ENCODE measurements at regions not wholly inside any gene's neighbourhood (a gene's known extent, or its start where the extent isn't known, plus 50 kb on each side); places are given as distances from the start of the nearest gene placed in this dataset.

GRCh38 chrX:3215249-3215648 is 131.2 kb downstream of the MXRA5 start:
- H3K36me3 ChIP-seq, result no peaks in the 10 kb centered on the region
- H3K4me3 ChIP-seq, result no peak overlapping the region
- no peaks in the 10 kb centered on the region for H3K27me3 ChIP-seq
- no peak overlapping the region for H3K27ac ChIP-seq (replicated peaks in 1 of 4)
- DNase-seq (ENCODE audit: extremely low spot score), result no peak
- TF ChIP-seq POLR2AphosphoS5 (IDR thresholded peaks at IDR 0.05), result no peak
- no peak for TF ChIP-seq CTCF (IDR thresholded peaks at IDR 0.05)
- intact Hi-C loops (cut with DNase I), result no loop called here
- no peaks in the 10 kb centered on the region for H3K4me1 ChIP-seq
- WGBS, result 59% methylated on average over 2 of the region's 2 CpGs
- no peaks in the 10 kb centered on the region for H3K9me3 ChIP-seq

GRCh38 chrX:3206314-3206713 is 140.1 kb downstream of the MXRA5 start:
- no peak overlapping the region for H3K4me3 ChIP-seq
- WGBS, result 80% methylated on average over 6 of the region's 6 CpGs
- no peaks in the 10 kb centered on the region for H3K4me1 ChIP-seq
- no peaks in the 10 kb centered on the region for H3K27me3 ChIP-seq
- no peak for TF ChIP-seq POLR2AphosphoS5 (IDR thresholded peaks at IDR 0.05)
- TF ChIP-seq EP300 (IDR thresholded peaks at IDR 0.05), result no peak
- TF ChIP-seq CTCF (IDR thresholded peaks at IDR 0.05), result no peak
- TF ChIP-seq POLR2A (IDR thresholded peaks at IDR 0.05; ENCODE audit: low read depth), result no peak
- no peak for DNase-seq (ENCODE audit: extremely low spot score)
- H3K9me3 ChIP-seq, result no peaks in the 10 kb centered on the region
- intact Hi-C loops (cut with DNase I), result no loop called here
- H3K27ac ChIP-seq (replicated peaks in 1 of 4), result no peak overlapping the region
- no peaks in the 10 kb centered on the region for H3K36me3 ChIP-seq

GRCh38 chrX:3204606-3205005 is 141.8 kb downstream of the MXRA5 start:
- WGBS, result 53% methylated on average over 5 of the region's 5 CpGs

GRCh38 chrX:3195845-3196244 is 150.6 kb downstream of the MXRA5 start:
- Histone ChIP-seq H3K9me3 (no peaks in the 10 kb centered on the region), H3K27me3 (no peaks in the 10 kb centered on the region), H3K27ac (replicated peaks in 1 of 4) (no peak overlapping the region), H3K4me1 (no peaks in the 10 kb centered on the region), H3K36me3 (no peaks in the 10 kb centered on the region), H3K4me3 (no peak overlapping the region)
- intact Hi-C loops (cut with DNase I), result no loop called here
- DNase-seq (ENCODE audit: extremely low spot score), result no peak
- WGBS, result 60% methylated on average over 1 of the region's 1 CpG
- TF ChIP-seq POLR2AphosphoS5 (IDR thresholded peaks at IDR 0.05), result no peak
- no peak for TF ChIP-seq CTCF (IDR thresholded peaks at IDR 0.05)
- no peak for TF ChIP-seq POLR2A (IDR thresholded peaks at IDR 0.05; ENCODE audit: low read depth)
- TF ChIP-seq EP300 (IDR thresholded peaks at IDR 0.05), result no peak

More at GRCh38 chrX:3204606-3205005, 141.8 kb downstream of the MXRA5 start:
- Histone ChIP-seq H3K4me1 (no peaks in the 10 kb centered on the region), H3K4me3 (no peak overlapping the region), H3K36me3 (no peaks in the 10 kb centered on the region), H3K27ac (replicated peaks in 1 of 4) (no peak overlapping the region), H3K9me3 (no peaks in the 10 kb centered on the region), H3K27me3 (no peaks in the 10 kb centered on the region)
- intact Hi-C loops (cut with DNase I), result no loop called here
- TF ChIP-seq POLR2AphosphoS5 (IDR thresholded peaks at IDR 0.05) (no peak), POLR2A (IDR thresholded peaks at IDR 0.05; ENCODE audit: low read depth) (no peak), CTCF (IDR thresholded peaks at IDR 0.05) (no peak), EP300 (IDR thresholded peaks at IDR 0.05) (no peak)
- DNase-seq (ENCODE audit: extremely low spot score), result no peak

- TF ChIP-seq EP300 (IDR thresholded peaks at IDR 0.05), result no peak
- TF ChIP-seq POLR2A (IDR thresholded peaks at IDR 0.05; ENCODE audit: low read depth), result no peak
- TF ChIP-seq CTCF (IDR thresholded peaks at IDR 0.05), result no peak
- TF ChIP-seq POLR2AphosphoS5 (IDR thresholded peaks at IDR 0.05), result no peak
- intact Hi-C loops (cut with DNase I), result no loop called here
- WGBS, result 79% methylated on average over 4 of the region's 4 CpGs
- H3K27ac ChIP-seq (replicated peaks in 1 of 4), result no peak overlapping the region
- H3K27me3 ChIP-seq, result no peaks in the 10 kb centered on the region
- H3K4me1 ChIP-seq, result no peaks in the 10 kb centered on the region
- DNase-seq (ENCODE audit: extremely low spot score), result no peak
- H3K9me3 ChIP-seq, result no peaks in the 10 kb centered on the region
- no peaks in the 10 kb centered on the region for H3K36me3 ChIP-seq
- no peak overlapping the region for H3K4me3 ChIP-seq
Observed at GRCh38 chrX:3192835-3193234, 151.6 kb downstream of the ARSF start.
